H9 (cell line): ENCODE measurements at regions not wholly inside any gene's neighbourhood (a gene's known extent, or its start where the extent isn't known, plus 50 kb on each side); places are given as distances from the start of the nearest gene placed in this dataset.

Source experiments
- DNase-seq: peaks from one replicate; pipeline ENCODE4 v3.0.0-alpha.2; 2017
- H2AFZ ChIP-seq: one replicate; pipeline ENCODE4 v1.6.1; 2013; ENCODE audit warnings: mild to moderate bottlenecking, low read length, control low read depth, moderate library complexity
- H2AK5ac ChIP-seq: 2 replicates; pipeline ENCODE4 v1.6.1; 2013; ENCODE audit warnings: low read length, control low read depth, mixed read lengths; ENCODE audit not compliant: insufficient read length
- H2BK120ac ChIP-seq: one replicate; pipeline ENCODE4 v1.6.1; 2013; ENCODE audit warnings: low read depth, mild to moderate bottlenecking, low read length, control low read depth, inconsistent platforms; ENCODE audit not compliant: poor library complexity, severe bottlenecking
- H2BK12ac ChIP-seq: 2 replicates; pipeline ENCODE4 v1.6.1; 2013; ENCODE audit warnings: low read length, control low read depth, mixed read lengths, low read depth; ENCODE audit not compliant: insufficient read length
- H2BK15ac ChIP-seq: 2 replicates; pipeline ENCODE4 v1.6.1; 2013; ENCODE audit warnings: low read depth, low read length, control low read depth
- H2BK20ac ChIP-seq: one replicate; pipeline ENCODE4 v1.6.1; 2013; ENCODE audit warnings: low read depth, mild to moderate bottlenecking, low read length, control low read depth, inconsistent platforms; ENCODE audit not compliant: poor library complexity, severe bottlenecking
- H2BK5ac ChIP-seq: 2 replicates; pipeline ENCODE4 v1.6.1; 2013; ENCODE audit warnings: low read length, control low read depth, mixed read lengths; ENCODE audit not compliant: insufficient read length
- H3K14ac ChIP-seq: 2 replicates; pipeline ENCODE4 v1.6.1; 2013; ENCODE audit warnings: low read length, control low read depth; ENCODE audit not compliant: insufficient read depth
- H3K18ac ChIP-seq: 2 replicates; pipeline ENCODE4 v1.6.1; 2013; ENCODE audit warnings: low read depth, mild to moderate bottlenecking, mixed read lengths, low read length, control low read depth; ENCODE audit not compliant: insufficient read length
- H3K23ac ChIP-seq: 2 replicates; pipeline ENCODE4 v1.6.1; 2013; ENCODE audit warnings: low read length, control low read depth, mixed read lengths, low read depth; ENCODE audit not compliant: insufficient read length
- H3K23me2 ChIP-seq: 2 replicates; pipeline ENCODE4 v1.6.1; 2013; ENCODE audit warnings: low read depth, mild to moderate bottlenecking, mixed read lengths, low read length, control low read depth; ENCODE audit not compliant: insufficient read length, poor library complexity, severe bottlenecking
- H3K27ac ChIP-seq: 2 replicates; pipeline ENCODE4 v1.5.1; 2013; ENCODE audit warnings: low read length, control low read depth, mixed read lengths, low read depth; ENCODE audit not compliant: insufficient read length
- H3K27me3 ChIP-seq: 2 replicates; pipeline ENCODE4 v1.6.1; 2013; ENCODE audit warnings: low read length, control low read depth, inconsistent platforms; ENCODE audit not compliant: insufficient read depth
- H3K4ac ChIP-seq: 2 replicates; pipeline ENCODE4 v1.6.1; 2013; ENCODE audit warnings: low read depth, mild to moderate bottlenecking, control low read depth, inconsistent platforms, low read length, moderate library complexity
- H3K4me1 ChIP-seq: 2 replicates; pipeline ENCODE4 v1.6.1; 2013; ENCODE audit warnings: low read length, control low read depth, inconsistent platforms; ENCODE audit not compliant: insufficient read depth
- H3K4me2 ChIP-seq: 2 replicates; pipeline ENCODE4 v1.6.1; 2013; ENCODE audit warnings: low read length, control low read depth, mixed read lengths; ENCODE audit not compliant: insufficient read length, insufficient read depth
- H3K56ac ChIP-seq: 2 replicates; pipeline ENCODE4 v1.6.1; 2013; ENCODE audit warnings: low read depth, mild to moderate bottlenecking, mixed read lengths, low read length, control low read depth; ENCODE audit not compliant: insufficient read length
- H3K79me1 ChIP-seq: 2 replicates; pipeline ENCODE4 v1.6.1; 2013; ENCODE audit warnings: low read depth, mild to moderate bottlenecking, moderate library complexity, low read length, control low read depth, inconsistent platforms; ENCODE audit not compliant: insufficient read depth, poor library complexity, severe bottlenecking
- H3K79me2 ChIP-seq: 2 replicates; pipeline ENCODE4 v1.6.1; 2013; ENCODE audit warnings: low read length, control low read depth, inconsistent platforms; ENCODE audit not compliant: insufficient read depth
- H3K9ac ChIP-seq: 2 replicates; pipeline ENCODE4 v1.6.1; 2013; ENCODE audit warnings: low read length, control low read depth, mixed read lengths; ENCODE audit not compliant: insufficient read length; ENCODE audit errors: extremely low read depth
- H3K9me3 ChIP-seq: one replicate; pipeline ENCODE4 v1.6.1; 2013; ENCODE audit warnings: low read depth, low read length, inconsistent platforms; ENCODE audit not compliant: control insufficient read depth
- H3T11ph ChIP-seq: one replicate; pipeline ENCODE4 v1.6.1; 2013; ENCODE audit warnings: mild to moderate bottlenecking, low read length, control low read depth, inconsistent platforms
- H4K20me1 ChIP-seq: one replicate; pipeline ENCODE4 v1.6.1; 2013; ENCODE audit not compliant: control insufficient read depth, insufficient read length, insufficient read depth
- H4K5ac ChIP-seq: 2 replicates; pipeline ENCODE4 v1.6.1; 2013; ENCODE audit warnings: low read depth, mild to moderate bottlenecking, mixed read lengths, low read length, control low read depth; ENCODE audit not compliant: insufficient read length
- H4K8ac ChIP-seq: replicated peaks from 2 replicates; pipeline ENCODE4 v1.6.1; 2013; ENCODE audit warnings: low read length, control low read depth, mixed read lengths, low read depth; ENCODE audit not compliant: insufficient read length
- H4K91ac ChIP-seq: 2 replicates; pipeline ENCODE4 v1.6.1; 2013; ENCODE audit warnings: low read depth, mild to moderate bottlenecking, moderate library complexity, mixed read lengths, low read length, control low read depth; ENCODE audit not compliant: insufficient read length
- H3K27ac Mint-ChIP-seq, 3 experiments: 2 replicates in 2 of 3; 3 replicates in 1 of 3; pipeline ENCODE4 v1.8.0; 2020 to 2021; ENCODE audit warnings: mixed read lengths in 3 of 3, mild to moderate bottlenecking in 1 of 3, moderate library complexity in 1 of 3
- H3K27me3 Mint-ChIP-seq: 2 replicates; pipeline ENCODE4 v1.8.0; 2021; ENCODE audit warnings: low read depth, mild to moderate bottlenecking, moderate library complexity, mixed read lengths
- H3K36me3 Mint-ChIP-seq, 3 experiments: 2 replicates in 2 of 3; 3 replicates in 1 of 3; pipeline ENCODE4 v1.8.0; 2020 to 2021; ENCODE audit warnings: low read depth in 3 of 3, mixed read lengths in 3 of 3; ENCODE audit not compliant: insufficient read depth in 1 of 3
- H3K4me1 Mint-ChIP-seq, 2 experiments: 2 replicates each; pipeline ENCODE4 v1.8.0; 2020; ENCODE audit warnings: mixed read lengths in 2 of 2
- H3K4me3 Mint-ChIP-seq, 2 experiments: 2 replicates in 1 of 2; 3 replicates in 1 of 2; pipeline ENCODE4 v1.8.0; 2020 to 2021; ENCODE audit warnings: mild to moderate bottlenecking in 2 of 2, mixed read lengths in 2 of 2, moderate library complexity in 1 of 2
- H3K9me3 Mint-ChIP-seq, 2 experiments: 2 replicates in 1 of 2; 3 replicates in 1 of 2; pipeline ENCODE4 v1.8.0; 2020; ENCODE audit warnings: mild to moderate bottlenecking in 2 of 2, mixed read lengths in 2 of 2, moderate library complexity in 1 of 2
- CTCF ChIP-seq: fragments of 200-600 bp; sonication (generic); conservative IDR thresholded peaks from 3 replicates; pipeline ENCODE4 v1.8.0; 2021; ENCODE audit warnings: antibody characterized with exemption, mild to moderate bottlenecking
- whole genome bisulfite sequencing: extraction: QIAGEN DNeasy Blood & Tissue Kit; methylation state at CpG from one replicate; pipeline ENCODE4 v1.1.7; 2013; ENCODE audit warnings: missing lambda C conversion rate, low lambda C conversion rate, mixed read lengths; ENCODE audit not compliant: insufficient read length; ENCODE audit errors: extremely low coverage; 5-methylcytosine and 5-hydroxymethylcytosine counted together

GRCh38 chr13:74910415-74910814, 571.6 kb downstream of the TBC1D4 start:
- no peaks in the 10 kb centered on the region for H3K79me2 ChIP-seq
- H2AFZ ChIP-seq: no peak overlapping the region
- no peaks in the 10 kb centered on the region for H3K9me3 Mint-ChIP-seq

More at GRCh38 chr13:74910415-74910814, 571.6 kb downstream of the TBC1D4 start:
- no peak overlapping the region for H2BK20ac ChIP-seq
- DNase-seq: no peak
- H4K8ac ChIP-seq: no peak overlapping the region
- H3K18ac ChIP-seq: no peak overlapping the region
- H4K20me1 ChIP-seq: no peaks in the 10 kb centered on the region
- H3T11ph ChIP-seq: no peak overlapping the region
- no peak overlapping the region for H2BK120ac ChIP-seq
- Mint-ChIP-seq H3K4me3 (no peak overlapping the region), H3K36me3 (no peaks in the 10 kb centered on the region), H3K4me1 (no peaks in the 10 kb centered on the region), H3K27me3 (no peaks in the 10 kb centered on the region; the same call in 1 of the 2 replicates), H3K27ac (no peak overlapping the region)
- H3K4me1 ChIP-seq: no peaks in the 10 kb centered on the region
- H4K5ac ChIP-seq: no peak overlapping the region
- H2BK15ac ChIP-seq: no peak overlapping the region
- H2BK12ac ChIP-seq: no peak overlapping the region
- no peak for TF ChIP-seq CTCF
- no peak overlapping the region for H3K27ac ChIP-seq
- no peak overlapping the region for H2AK5ac ChIP-seq
- WGBS: no CpG with 5 or more reads among the region's 5 CpGs
- no peaks in the 10 kb centered on the region for H3K79me1 ChIP-seq
- no peak overlapping the region for H3K4ac ChIP-seq
- H3K9me3 ChIP-seq: no peaks in the 10 kb centered on the region
- no peak overlapping the region for H2BK5ac ChIP-seq
- H3K23ac ChIP-seq: no peak overlapping the region
- H3K27me3 ChIP-seq: no peaks in the 10 kb centered on the region
- H3K14ac ChIP-seq: no peak overlapping the region
- H3K4me2 ChIP-seq: no peak overlapping the region
- H3K9ac ChIP-seq: no peak overlapping the region
- no peak overlapping the region for H3K56ac ChIP-seq
- H3K23me2 ChIP-seq: no peaks in the 10 kb centered on the region
- H4K91ac ChIP-seq: no peak overlapping the region
